OCI-LY7 (cell line): ENCODE measurements at regions not wholly inside any gene's neighbourhood (a gene's known extent, or its start where the extent isn't known, plus 50 kb on each side); places are given as distances from the start of the nearest gene placed in this dataset.

ENCODE experiments used
- BruUV-seq: library from RNA; stranded (reverse); fragments of 400-500 nt; replicated peaks from 2 replicates; lab custom pipeline; 2021; lab: Mats Ljungman, UMichigan
- CTCF ChIA-PET: fragments of 300-600 bp; sonication (Branson Sonifier 250); formaldehyde crosslinking; loops from one replicate; lab custom pipeline; 2022; ENCODE audit warnings: antibody characterized with exemption; ENCODE audit not compliant: unreplicated experiment; lab: Charles Lee
- POLR2A ChIA-PET: fragments of 300-600 bp; sonication (Branson Sonifier 250); formaldehyde crosslinking; loops from one replicate; lab custom pipeline; 2022; ENCODE audit warnings: antibody characterized with exemption; lab: Charles Lee
- DNase-seq: peaks from one replicate; pipeline ENCODE4 v3.0.0-alpha.2; 2015; ENCODE audit warnings: low spot score
- H2AFZ ChIP-seq: fragments of 200-600 bp; sonication (generic), shearing (Covaris generic); 2 replicates; pipeline ENCODE4 v1.6.1; 2014; ENCODE audit warnings: mild to moderate bottlenecking, antibody characterized with exemption, low read length, moderate library complexity
- H3K27ac ChIP-seq: fragments of 200-600 bp; sonication (generic); 2 replicates; pipeline ENCODE4 v1.5.1; 2014; ENCODE audit warnings: mixed run types, low read depth, mild to moderate bottlenecking, moderate library complexity, low read length, inconsistent platforms; ENCODE audit not compliant: poor library complexity, severe bottlenecking
- H3K36me3 ChIP-seq: fragments of 200-600 bp; sonication (generic); 2 replicates; pipeline ENCODE4 v1.6.1; 2014; ENCODE audit warnings: mild to moderate bottlenecking, antibody characterized with exemption, low read length, moderate library complexity, mixed read lengths; ENCODE audit not compliant: insufficient read depth
- H3K4me1 ChIP-seq: fragments of 200-600 bp; sonication (generic); 2 replicates; pipeline ENCODE4 v1.5.1; 2014; ENCODE audit warnings: mild to moderate bottlenecking, low read length; ENCODE audit not compliant: insufficient read depth, poor library complexity, severe bottlenecking
- H3K4me2 ChIP-seq: fragments of 200-600 bp; sonication (generic); 2 replicates; pipeline ENCODE4 v1.6.1; 2014; ENCODE audit warnings: mild to moderate bottlenecking, low read length
- H3K4me3 ChIP-seq: fragments of 200-600 bp; sonication (generic); 2 replicates; pipeline ENCODE4 v1.5.1; 2014; ENCODE audit warnings: mild to moderate bottlenecking, low read depth, low read length; ENCODE audit not compliant: poor library complexity, severe bottlenecking
- H3K79me2 ChIP-seq: fragments of 200-600 bp; sonication (generic); 2 replicates; pipeline ENCODE4 v1.6.1; 2016; ENCODE audit warnings: low read depth, mild to moderate bottlenecking, low read length, moderate library complexity, mixed read lengths; ENCODE audit not compliant: insufficient read depth
- H3K9me2 ChIP-seq: fragments of 200-600 bp; sonication (generic); 2 replicates; pipeline ENCODE4 v1.6.1; 2016; ENCODE audit warnings: mild to moderate bottlenecking, low read length, mixed read lengths; ENCODE audit not compliant: insufficient read depth
- H3K9me3 ChIP-seq: fragments of 200-600 bp; sonication (generic); 2 replicates; pipeline ENCODE4 v1.6.1; 2014; ENCODE audit warnings: mild to moderate bottlenecking, mixed run types, low read length, mixed read lengths
- H4K20me1 ChIP-seq: fragments of 200-600 bp; sonication (generic); 2 replicates; pipeline ENCODE4 v1.6.1; 2014; ENCODE audit warnings: mild to moderate bottlenecking, antibody characterized with exemption, low read length, moderate library complexity, mixed read lengths; ENCODE audit not compliant: insufficient read depth
- EZH2phosphoT487 ChIP-seq: fragments of 200-600 bp; sonication (generic); IDR thresholded peaks from 2 replicates; pipeline ENCODE4 v1.6.1; 2018; ENCODE audit warnings: low read depth, borderline replicate concordance, mild to moderate bottlenecking, mixed run types, antibody characterized with exemption, low read length, moderate library complexity, mixed read lengths
- intact Hi-C: fragments of 100-400 bp; cut with micrococcal nuclease; formaldehyde crosslinking; loops from one replicate; pipeline ENCODE4 v1.10.0; 2022; ENCODE audit not compliant: unreplicated experiment
- TF ChIP-seq, protein P1 (sequence below): fragments of 200-600 bp; sonication (generic); conservative IDR thresholded peaks from 2 replicates; pipeline ENCODE4 v1.5.1; 2014; ENCODE audit warnings: mild to moderate bottlenecking, antibody characterized with exemption, low read length, moderate library complexity, mixed read lengths

DNA sequence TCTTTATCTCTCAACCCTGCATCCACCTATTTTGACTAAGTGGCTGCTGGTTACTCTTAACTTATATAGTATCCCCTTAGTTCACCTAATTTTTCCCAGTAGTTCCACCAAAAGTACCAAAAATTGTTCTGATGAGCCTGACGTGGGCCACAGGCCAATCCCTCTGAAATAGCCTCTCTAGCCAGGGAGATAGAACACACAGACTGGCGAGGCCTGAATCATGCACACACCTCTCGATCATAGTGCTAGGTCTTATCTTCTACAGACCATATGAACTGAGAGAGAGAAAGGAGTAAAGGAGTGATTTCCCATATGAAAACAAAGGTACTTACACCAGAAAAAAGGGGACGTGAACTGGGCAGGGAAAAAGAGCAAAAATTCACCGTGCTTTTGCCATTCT lies 72.5 kb upstream of the ADAMTS9 start:
- Histone ChIP-seq H2AFZ (no peak overlapping the region), H3K4me1 (no peaks in the 10 kb centered on the region), H3K4me3 (no peak overlapping the region), H3K36me3 (no peaks in the 10 kb centered on the region), H3K79me2 (no peaks in the 10 kb centered on the region), H3K27ac (no peak overlapping the region), H4K20me1 (no peaks in the 10 kb centered on the region), H3K9me2 (no peaks in the 10 kb centered on the region), H3K4me2 (no peak overlapping the region), H3K9me3 (no peaks in the 10 kb centered on the region)
- TF ChIP-seq, protein P1, sequence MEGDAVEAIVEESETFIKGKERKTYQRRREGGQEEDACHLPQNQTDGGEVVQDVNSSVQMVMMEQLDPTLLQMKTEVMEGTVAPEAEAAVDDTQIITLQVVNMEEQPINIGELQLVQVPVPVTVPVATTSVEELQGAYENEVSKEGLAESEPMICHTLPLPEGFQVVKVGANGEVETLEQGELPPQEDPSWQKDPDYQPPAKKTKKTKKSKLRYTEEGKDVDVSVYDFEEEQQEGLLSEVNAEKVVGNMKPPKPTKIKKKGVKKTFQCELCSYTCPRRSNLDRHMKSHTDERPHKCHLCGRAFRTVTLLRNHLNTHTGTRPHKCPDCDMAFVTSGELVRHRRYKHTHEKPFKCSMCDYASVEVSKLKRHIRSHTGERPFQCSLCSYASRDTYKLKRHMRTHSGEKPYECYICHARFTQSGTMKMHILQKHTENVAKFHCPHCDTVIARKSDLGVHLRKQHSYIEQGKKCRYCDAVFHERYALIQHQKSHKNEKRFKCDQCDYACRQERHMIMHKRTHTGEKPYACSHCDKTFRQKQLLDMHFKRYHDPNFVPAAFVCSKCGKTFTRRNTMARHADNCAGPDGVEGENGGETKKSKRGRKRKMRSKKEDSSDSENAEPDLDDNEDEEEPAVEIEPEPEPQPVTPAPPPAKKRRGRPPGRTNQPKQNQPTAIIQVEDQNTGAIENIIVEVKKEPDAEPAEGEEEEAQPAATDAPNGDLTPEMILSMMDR, result no peak
- TF ChIP-seq EZH2phosphoT487, result no peak
- BruUV-seq, result no TSS peak
- CTCF ChIA-PET, result no interaction called here
- intact Hi-C loops, result no loop called here
- POLR2A ChIA-PET, result interaction anchor here (1.3 kb wide), 1 partner anchor 23 kb away, joined by 3 read pairs; no protein-coding TSS in a partner anchor
- no peak for DNase-seq

DNA sequence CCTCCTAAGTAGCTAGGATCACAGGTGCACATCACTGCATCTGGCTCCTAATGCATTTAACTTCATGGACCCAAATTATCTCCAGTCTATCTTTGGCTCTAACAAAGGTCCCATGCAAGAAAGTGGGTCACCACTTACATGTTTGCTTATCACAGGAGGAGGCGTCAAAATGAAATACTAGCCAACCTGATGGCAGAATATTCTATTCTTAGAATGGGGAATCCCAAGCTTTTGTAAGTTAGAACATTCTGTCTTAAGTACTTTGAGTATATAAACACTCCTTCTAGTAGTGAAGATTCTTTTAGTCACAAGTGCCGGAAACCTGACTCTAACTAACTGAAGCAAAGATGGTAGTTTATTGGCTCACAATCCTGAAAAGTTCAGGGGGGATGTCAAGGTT lies 72.0 kb upstream of the ADAMTS9 start:
- no peaks in the 10 kb centered on the region for H3K4me1 ChIP-seq
- no peak overlapping the region for H3K4me2 ChIP-seq
- H2AFZ ChIP-seq, result no peak overlapping the region
- no peaks in the 10 kb centered on the region for H3K79me2 ChIP-seq
- no peaks in the 10 kb centered on the region for H4K20me1 ChIP-seq
- H3K9me2 ChIP-seq, result no peaks in the 10 kb centered on the region
- H3K27ac ChIP-seq, result no peak overlapping the region
- CTCF ChIA-PET, result no interaction called here
- H3K36me3 ChIP-seq, result no peaks in the 10 kb centered on the region
- TF ChIP-seq, protein P1, result no peak
- TF ChIP-seq EZH2phosphoT487, result no peak
- POLR2A ChIA-PET, result no interaction called here
- intact Hi-C loops, result no loop called here
- no peaks in the 10 kb centered on the region for H3K9me3 ChIP-seq
- no peak for DNase-seq
- no peak overlapping the region for H3K4me3 ChIP-seq
- no TSS peak for BruUV-seq

DNA sequence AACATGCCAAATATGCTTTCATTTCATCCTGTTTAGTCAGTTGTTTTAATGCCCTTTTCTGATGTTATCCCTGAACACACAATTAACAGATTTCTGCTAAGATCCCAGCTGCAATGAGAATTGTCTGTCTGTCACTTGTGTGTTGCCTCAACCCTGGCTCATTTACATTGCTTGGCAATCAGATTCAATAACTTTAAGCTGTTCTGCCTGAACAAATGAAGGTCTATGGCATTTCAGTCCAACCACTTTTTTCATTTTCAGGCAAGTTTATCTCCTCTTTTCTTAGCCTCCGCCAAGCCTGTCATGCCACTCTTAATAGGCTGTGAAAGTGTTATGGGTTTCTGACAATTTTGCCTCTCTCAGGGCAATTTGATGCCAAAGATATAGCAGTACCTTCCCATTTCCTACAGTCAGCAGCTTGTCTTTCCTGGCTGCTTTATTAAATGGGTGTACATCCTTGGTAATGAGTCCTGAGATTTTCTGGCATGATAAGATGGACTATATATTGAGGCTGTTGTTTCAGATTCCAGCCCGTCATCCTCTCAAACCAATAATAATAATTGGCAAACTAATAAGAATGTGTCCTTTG lies 68.7 kb upstream of the ADAMTS9 start:
- no peak overlapping the region for H3K4me3 ChIP-seq
- no peak overlapping the region for H3K4me2 ChIP-seq
- no peaks in the 10 kb centered on the region for H3K9me2 ChIP-seq
- intact Hi-C loops, result no loop called here
- no peaks in the 10 kb centered on the region for H4K20me1 ChIP-seq
- no peak overlapping the region for H2AFZ ChIP-seq
- no peak for DNase-seq
- ChIA-PET POLR2A (interaction anchor here (1.5 kb wide), 1 partner anchor 10 kb away, joined by 5 read pairs; no protein-coding TSS in a partner anchor), CTCF (no interaction called here)
- TF ChIP-seq EZH2phosphoT487, result no peak
- TF ChIP-seq, protein P1, result no peak
- no peaks in the 10 kb centered on the region for H3K79me2 ChIP-seq
- BruUV-seq, result no TSS peak
- no peaks in the 10 kb centered on the region for H3K36me3 ChIP-seq
- H3K9me3 ChIP-seq, result no peaks in the 10 kb centered on the region
- no peak overlapping the region for H3K27ac ChIP-seq
- no peaks in the 10 kb centered on the region for H3K4me1 ChIP-seq
